HCT116 (cell line): ENCODE measurements at regions not wholly inside any gene's neighbourhood (a gene's known extent, or its start where the extent isn't known, plus 50 kb on each side); places are given as distances from the start of the nearest gene placed in this dataset.

ENCODE experiments used
- ATAC-seq: fragments of 200-7000 bp; cut with Tn5 transposase; 2 replicates; pipeline ENCODE4 v1.9.1; 2020; ENCODE audit warnings: mild to moderate bottlenecking, moderate library complexity
- BruUV-seq: library from RNA; stranded (reverse); fragments of 400-500 nt; replicated peaks from 2 replicates; lab custom pipeline; 2021; lab: Mats Ljungman, UMichigan
- CTCF ChIA-PET: fragments of 300-600 bp; sonication (Branson Sonifier 250); formaldehyde crosslinking; loops from one replicate; lab custom pipeline; 2021; ENCODE audit warnings: antibody characterized with exemption; lab: Charles Lee
- POLR2A ChIA-PET: fragments of 300-600, 350-600 bp; sonication (Branson Sonifier 250); formaldehyde crosslinking; loops from one replicate; lab custom pipeline; 2021; ENCODE audit warnings: antibody characterized with exemption; lab: Charles Lee
- RAD21 ChIA-PET, 2 experiments: fragments of 300-600 bp; sonication (Branson Sonifier 250); formaldehyde crosslinking; loops; one replicate each; lab custom pipeline; 2023; ENCODE audit warnings: low total read pairs in 2 of 2; ENCODE audit not compliant: uncharacterized antibody in 2 of 2, unreplicated experiment in 2 of 2, low non-redundant PET in 1 of 2; lab: Charles Lee
- DNase-seq: peaks from one replicate; pipeline ENCODE4 v3.0.0-alpha.2; 2010; ENCODE audit warnings: low read depth, low spot score
- H2AFZ ChIP-seq: fragments of 200-600 bp; shearing (Covaris generic), sonication (generic); 2 replicates; pipeline ENCODE4 v1.6.1; 2017; ENCODE audit warnings: low read depth, mixed run types, mixed read lengths, antibody characterized with exemption, low read length; ENCODE audit not compliant: poor library complexity, severe bottlenecking
- H3K27ac ChIP-seq: 2 replicates; pipeline ENCODE4 v1.5.1; 2012; ENCODE audit warnings: low read depth, low read length
- H3K27me3 ChIP-seq: fragments of 200-600 bp; sonication (generic); 2 replicates; pipeline ENCODE4 v1.6.1; 2016; ENCODE audit warnings: mixed run types, low read length, mixed read lengths; ENCODE audit not compliant: insufficient read depth
- H3K36me3 ChIP-seq, 2 experiments: fragments of 200-500 bp in 1 of 2; fragments of 200-600 bp in 1 of 2; sonication (Bioruptor generic) in 1 of 2; sonication (generic) in 1 of 2; 2 replicates each; pipeline versions ENCODE4 v1.5.1 to v1.6.1; 2014 to 2016; ENCODE audit warnings: low read length in 2 of 2, inconsistent platforms in 1 of 2, mixed read lengths in 1 of 2, mixed run types in 1 of 2; ENCODE audit not compliant: insufficient read depth in 2 of 2, control insufficient read depth in 1 of 2
- H3K4me1 ChIP-seq, 2 experiments: fragments of 200-600 bp in 1 of 2; sonication (generic) in 1 of 2; 2 replicates each; pipeline versions ENCODE4 v1.5.1 to v1.6.1; 2012 to 2017; ENCODE audit warnings: low read length in 2 of 2, inconsistent platforms in 1 of 2, mild to moderate bottlenecking in 1 of 2, mixed read lengths in 1 of 2, mixed run types in 1 of 2, moderate library complexity in 1 of 2; ENCODE audit not compliant: insufficient read depth in 2 of 2, control insufficient read depth in 1 of 2
- H3K4me2 ChIP-seq: fragments of 200-600 bp; sonication (generic); 2 replicates; pipeline ENCODE4 v1.6.1; 2017; ENCODE audit warnings: mixed run types, low read length, mixed read lengths
- H3K4me3 ChIP-seq, 2 experiments: fragments of 200-600 bp in 1 of 2; sonication (generic) in 1 of 2; replicated peaks in 1 of 2; 2 replicates each; pipeline ENCODE4 v1.5.1; 2011 to 2016; ENCODE audit warnings: low read length in 2 of 2, control low read depth in 1 of 2, low read depth in 1 of 2, mild to moderate bottlenecking in 1 of 2, mixed read lengths in 1 of 2, mixed run types in 1 of 2
- H3K79me2 ChIP-seq: fragments of 200-600 bp; sonication (generic); 2 replicates; pipeline ENCODE4 v1.6.1; 2017; ENCODE audit warnings: mild to moderate bottlenecking, mixed run types, low read length, moderate library complexity, mixed read lengths; ENCODE audit not compliant: insufficient read depth
- H3K9ac ChIP-seq: fragments of 200-600 bp; sonication (generic); 2 replicates; pipeline ENCODE4 v1.6.1; 2016; ENCODE audit warnings: low read length, mixed read lengths
- H3K9me2 ChIP-seq: fragments of 200-600 bp; sonication (generic), shearing (Covaris generic); 2 replicates; pipeline ENCODE4 v1.6.1; 2017; ENCODE audit warnings: mixed run types, mild to moderate bottlenecking, moderate library complexity; ENCODE audit not compliant: insufficient read depth
- H3K9me3 ChIP-seq, 2 experiments: fragments of 200-500 bp in 1 of 2; fragments of 200-600 bp in 1 of 2; sonication (Bioruptor generic) in 1 of 2; sonication (generic) in 1 of 2; 2 replicates each; pipeline ENCODE4 v1.6.1; 2014 to 2017; ENCODE audit warnings: low read length in 2 of 2, mixed read lengths in 2 of 2, inconsistent platforms in 1 of 2, low read depth in 1 of 2, mild to moderate bottlenecking in 1 of 2, mixed run types in 1 of 2, moderate library complexity in 1 of 2; ENCODE audit not compliant: control insufficient read depth in 1 of 2, insufficient read depth in 1 of 2
- H4K20me1 ChIP-seq: fragments of 200-600 bp; sonication (generic), shearing (Covaris generic); 2 replicates; pipeline ENCODE4 v1.6.1; 2017; ENCODE audit warnings: mixed run types, mild to moderate bottlenecking, moderate library complexity; ENCODE audit not compliant: insufficient read depth
- ATF3 ChIP-seq: IDR thresholded peaks from 2 replicates; pipeline ENCODE4 v1.6.1; 2012
- CBX3 ChIP-seq: IDR thresholded peaks from 2 replicates; pipeline ENCODE4 v1.6.1; 2012; ENCODE audit warnings: low read depth
- EGR1 ChIP-seq: IDR thresholded peaks from 2 replicates; pipeline ENCODE4 v1.6.1; 2012; ENCODE audit warnings: low read depth
- EZH2 ChIP-seq: fragments of 200-600 bp; sonication (generic); IDR thresholded peaks from 2 replicates; pipeline ENCODE4 v1.6.1; 2017; ENCODE audit warnings: antibody characterized with exemption, mixed run types
- POLR2A ChIP-seq: IDR thresholded peaks from 2 replicates; pipeline ENCODE4 v1.7.0; 2011; ENCODE audit warnings: borderline replicate concordance; ENCODE audit not compliant: insufficient read depth, insufficient read length; ENCODE audit errors: extremely low read depth
- RAD21 ChIP-seq: IDR thresholded peaks from 2 replicates; pipeline ENCODE4 v1.6.1; 2012; ENCODE audit warnings: low read depth, mild to moderate bottlenecking
- SIN3A ChIP-seq: IDR thresholded peaks from 2 replicates; pipeline ENCODE4 v1.6.1; 2012; ENCODE audit warnings: low read depth
- SP1 ChIP-seq: IDR thresholded peaks from 2 replicates; pipeline ENCODE4 v1.6.1; 2012; ENCODE audit warnings: low read depth
- YY1 ChIP-seq: IDR thresholded peaks from 2 replicates; pipeline ENCODE4 v1.6.1; 2011; ENCODE audit warnings: low read length, low read depth, moderate library complexity, mild to moderate bottlenecking; ENCODE audit not compliant: insufficient replicate concordance; ENCODE audit errors: extremely low read depth
- ZBTB33 ChIP-seq: IDR thresholded peaks from 2 replicates; pipeline ENCODE4 v1.6.1; 2011; ENCODE audit warnings: mild to moderate bottlenecking, low read length, moderate library complexity; ENCODE audit not compliant: insufficient replicate concordance; ENCODE audit errors: extremely low read depth
- ZNF274 ChIP-seq: fragments of 200-500 bp; sonication (Bioruptor generic); IDR thresholded peaks from 2 replicates; pipeline ENCODE4 v1.6.1; 2014; ENCODE audit warnings: mild to moderate bottlenecking, low read depth, low read length, inconsistent platforms
- intact Hi-C: fragments of 100-400 bp; cut with micrococcal nuclease; formaldehyde crosslinking; loops from 2 replicates; pipeline ENCODE4 v1.10.0; 2022
- TF ChIP-seq, protein P1 (sequence below), 3 experiments: fragments of 200-600 bp in 1 of 3; sonication (generic) in 1 of 3; IDR thresholded peaks in 2 of 3; conservative IDR thresholded peaks in 1 of 3; 2 replicates each; pipeline ENCODE4 v1.5.1; 2012 to 2017; ENCODE audit warnings: low read depth in 2 of 3, low read length in 2 of 3, antibody characterized with exemption in 1 of 3, borderline replicate concordance in 1 of 3, control low read depth in 1 of 3, mild to moderate bottlenecking in 1 of 3, mixed read lengths in 1 of 3, mixed run types in 1 of 3, moderate library complexity in 1 of 3; ENCODE audit not compliant: insufficient read depth in 1 of 3

GRCh38 chrX:16431266-16431665, 218.7 kb upstream of the S100G start:
- Histone ChIP-seq H3K9me3 (no peaks in the 10 kb centered on the region), H3K27me3 (no peaks in the 10 kb centered on the region), H3K4me1 (peaks cover 0 to 2% of the 10 kb centered on the region in 2 experiments; a peak in 2 of 4 replicates), H3K9me2 (no peaks in the 10 kb centered on the region), H3K4me3 (no peak overlapping the region), H3K9ac (no peak overlapping the region), H3K4me2 (no peak overlapping the region), H3K27ac (no peak overlapping the region), H3K36me3 (no peaks in the 10 kb centered on the region), H3K79me2 (no peaks in the 10 kb centered on the region), H2AFZ (no peak overlapping the region), H4K20me1 (no peaks in the 10 kb centered on the region)
- DNase-seq (no peak), ATAC-seq (no peak)
- BruUV-seq: no TSS peak
- ChIA-PET CTCF (no interaction called here), POLR2A (no interaction called here), RAD21 (no interaction called here)
- TF ChIP-seq EZH2 (no peak), YY1 (no peak), RAD21 (no peak), ZNF274 (no peak), ZBTB33 (no peak), CBX3 (no peak), ATF3 (no peak), POLR2A (no peak), SP1 (no peak), SIN3A (no peak), EGR1 (no peak)
- TF ChIP-seq, protein P1, sequence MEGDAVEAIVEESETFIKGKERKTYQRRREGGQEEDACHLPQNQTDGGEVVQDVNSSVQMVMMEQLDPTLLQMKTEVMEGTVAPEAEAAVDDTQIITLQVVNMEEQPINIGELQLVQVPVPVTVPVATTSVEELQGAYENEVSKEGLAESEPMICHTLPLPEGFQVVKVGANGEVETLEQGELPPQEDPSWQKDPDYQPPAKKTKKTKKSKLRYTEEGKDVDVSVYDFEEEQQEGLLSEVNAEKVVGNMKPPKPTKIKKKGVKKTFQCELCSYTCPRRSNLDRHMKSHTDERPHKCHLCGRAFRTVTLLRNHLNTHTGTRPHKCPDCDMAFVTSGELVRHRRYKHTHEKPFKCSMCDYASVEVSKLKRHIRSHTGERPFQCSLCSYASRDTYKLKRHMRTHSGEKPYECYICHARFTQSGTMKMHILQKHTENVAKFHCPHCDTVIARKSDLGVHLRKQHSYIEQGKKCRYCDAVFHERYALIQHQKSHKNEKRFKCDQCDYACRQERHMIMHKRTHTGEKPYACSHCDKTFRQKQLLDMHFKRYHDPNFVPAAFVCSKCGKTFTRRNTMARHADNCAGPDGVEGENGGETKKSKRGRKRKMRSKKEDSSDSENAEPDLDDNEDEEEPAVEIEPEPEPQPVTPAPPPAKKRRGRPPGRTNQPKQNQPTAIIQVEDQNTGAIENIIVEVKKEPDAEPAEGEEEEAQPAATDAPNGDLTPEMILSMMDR (IDR thresholded peaks at IDR 0.05 in 2 of 3, conservative IDR thresholded peaks at IDR 0.05 in 1 of 3; ENCODE audit: borderline replicate concordance in 1 of 3, insufficient read depth in 1 of 3, low read depth in 2 of 3, low read length in 2 of 3): no peak
- intact Hi-C loops: loop anchor here (10.0 kb wide), 2 partner anchors 496 to 576 kb away; partner anchors contain the start of gene AP1S2
